ENCODE measurements at regions not wholly inside any gene's neighbourhood (a gene's known extent, or its start where the extent isn't known, plus 50 kb on each side); places are given as distances from the start of the nearest gene placed in this dataset.

GRCh38 chr2:8320311-8321066 is 361.4 kb upstream of the ID2 start:
- no peak overlapping the region for H3K4me3 ChIP-seq (ENCODE audit: low read depth, low read length)
- H3K27ac ChIP-seq = no peak overlapping the region
- no peaks in the 10 kb centered on the region for H3K4me1 ChIP-seq
- H2AFZ ChIP-seq = no peak overlapping the region
- no peaks in the 10 kb centered on the region for H3K36me3 ChIP-seq (ENCODE audit: control insufficient read depth, insufficient read depth, low read length)
- no peaks in the 10 kb centered on the region for H3K9me3 ChIP-seq (ENCODE audit: control insufficient read depth, low read length)
- no peak overlapping the region for H3K9ac ChIP-seq
- no peak for TF ChIP-seq CTCF (IDR thresholded peaks at IDR 0.05)
- H3K27me3 ChIP-seq (ENCODE audit: control insufficient read depth, insufficient read depth, low read length) = no peaks in the 10 kb centered on the region
- H3K4me2 ChIP-seq (ENCODE audit: low read length) = no peak overlapping the region
- H3K79me2 ChIP-seq = no peaks in the 10 kb centered on the region

GRCh38 chr2:8322634-8323033 is 359.2 kb upstream of the ID2 start:
- H3K4me1 ChIP-seq = no peaks in the 10 kb centered on the region
- H2AFZ ChIP-seq = no peak overlapping the region
- H3K4me3 ChIP-seq (ENCODE audit: low read depth, low read length) = no peak overlapping the region
- no peak overlapping the region for H3K9ac ChIP-seq
- H3K27ac ChIP-seq = no peak overlapping the region
- no peaks in the 10 kb centered on the region for H3K9me3 ChIP-seq (ENCODE audit: control insufficient read depth, low read length)
- TF ChIP-seq CTCF (IDR thresholded peaks at IDR 0.05) = no peak
- no peak overlapping the region for H3K4me2 ChIP-seq (ENCODE audit: low read length)
- H3K79me2 ChIP-seq = no peaks in the 10 kb centered on the region
- H3K36me3 ChIP-seq (ENCODE audit: control insufficient read depth, insufficient read depth, low read length) = no peaks in the 10 kb centered on the region
- no peaks in the 10 kb centered on the region for H3K27me3 ChIP-seq (ENCODE audit: control insufficient read depth, insufficient read depth, low read length)

GRCh38 chr2:8324164-8324856 is 357.5 kb upstream of the ID2 start:
- TF ChIP-seq CTCF (IDR thresholded peaks at IDR 0.05) = no peak
- no peaks in the 10 kb centered on the region for H3K27me3 ChIP-seq (ENCODE audit: control insufficient read depth, insufficient read depth, low read length)
- no peak overlapping the region for H3K4me2 ChIP-seq (ENCODE audit: low read length)
- H3K9me3 ChIP-seq (ENCODE audit: control insufficient read depth, low read length) = no peaks in the 10 kb centered on the region
- H3K4me3 ChIP-seq (ENCODE audit: low read depth, low read length) = no peak overlapping the region
- no peaks in the 10 kb centered on the region for H3K36me3 ChIP-seq (ENCODE audit: control insufficient read depth, insufficient read depth, low read length)
- no peak overlapping the region for H2AFZ ChIP-seq
- H3K27ac ChIP-seq = no peak overlapping the region
- H3K4me1 ChIP-seq = no peaks in the 10 kb centered on the region
- H3K9ac ChIP-seq = no peak overlapping the region
- no peaks in the 10 kb centered on the region for H3K79me2 ChIP-seq

GRCh38 chr2:8324901-8325300 is 357.0 kb upstream of the ID2 start:
- TF ChIP-seq CTCF (IDR thresholded peaks at IDR 0.05) = no peak
- H2AFZ ChIP-seq = no peak overlapping the region
- no peaks in the 10 kb centered on the region for H3K27me3 ChIP-seq (ENCODE audit: control insufficient read depth, insufficient read depth, low read length)
- H3K36me3 ChIP-seq (ENCODE audit: control insufficient read depth, insufficient read depth, low read length) = no peaks in the 10 kb centered on the region
- no peaks in the 10 kb centered on the region for H3K79me2 ChIP-seq
- no peak overlapping the region for H3K4me2 ChIP-seq (ENCODE audit: low read length)
- H3K27ac ChIP-seq = no peak overlapping the region
- no peaks in the 10 kb centered on the region for H3K9me3 ChIP-seq (ENCODE audit: control insufficient read depth, low read length)
- H3K4me3 ChIP-seq (ENCODE audit: low read depth, low read length) = no peak overlapping the region
- H3K4me1 ChIP-seq = no peaks in the 10 kb centered on the region
- H3K9ac ChIP-seq = no peak overlapping the region

Data from parathyroid adenoma (tissue), 2 donors.